SK-N-MC (cell line): ENCODE measurements at regions not wholly inside any gene's neighbourhood (a gene's known extent, or its start where the extent isn't known, plus 50 kb on each side); places are given as distances from the start of the nearest gene placed in this dataset.

Experiments used
- EZH2 ChIP-seq: fragments of 200-600 bp; sonication (generic); IDR thresholded peaks from one replicate; pipeline ENCODE4 v1.6.1; 2017; ENCODE audit warnings: antibody characterized with exemption
- POLR2AphosphoS5 ChIP-seq: IDR thresholded peaks from 2 replicates; pipeline ENCODE4 v1.6.1; 2012; ENCODE audit warnings: mild to moderate bottlenecking, low read depth, low read length, borderline replicate concordance

DNA sequence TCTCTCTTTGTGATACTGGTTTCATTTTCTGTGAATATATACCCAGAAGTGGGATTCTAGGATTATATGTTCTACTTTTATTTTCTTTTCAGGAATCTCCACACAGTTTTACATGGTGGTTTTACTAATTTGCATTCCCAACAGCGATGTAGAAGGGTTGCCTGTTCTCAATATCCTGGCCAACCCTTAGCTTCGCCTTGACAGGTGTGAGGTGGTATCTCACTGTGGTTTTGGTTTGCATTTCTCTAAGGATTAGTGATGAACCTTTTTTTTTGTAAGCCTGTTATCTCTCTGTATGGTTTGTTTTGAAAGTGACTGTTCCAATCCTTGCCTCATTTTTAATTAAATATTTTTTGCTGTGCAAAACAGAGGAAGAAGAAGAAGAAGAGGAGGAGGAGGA lies 937.7 kb downstream of the CDH8 start:
- no peak for TF ChIP-seq EZH2
- TF ChIP-seq POLR2AphosphoS5 = no peak
